ENCODE measurements at regions not wholly inside any gene's neighbourhood (a gene's known extent, or its start where the extent isn't known, plus 50 kb on each side); places are given as distances from the start of the nearest gene placed in this dataset.

DNA sequence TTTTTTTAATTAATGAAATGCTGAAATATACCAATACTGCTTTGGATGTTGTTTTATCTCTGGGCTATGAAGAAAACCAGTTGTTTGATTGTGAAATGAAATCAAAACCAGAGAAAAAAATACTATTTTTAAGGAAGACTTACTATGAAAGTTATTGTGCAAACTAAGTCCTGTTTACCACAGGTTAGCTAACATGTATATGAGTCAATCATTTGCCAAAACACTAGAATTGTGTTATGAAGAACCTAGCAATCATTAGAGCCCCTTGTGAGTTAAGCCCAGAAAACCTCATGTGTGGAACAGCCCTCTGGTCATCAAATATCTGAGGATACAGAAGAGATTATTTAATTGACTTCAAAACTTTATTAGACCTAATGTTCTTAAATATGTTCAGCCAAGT is 83.7 kb downstream of the FAT3 start:
- TF ChIP-seq, protein P1, sequence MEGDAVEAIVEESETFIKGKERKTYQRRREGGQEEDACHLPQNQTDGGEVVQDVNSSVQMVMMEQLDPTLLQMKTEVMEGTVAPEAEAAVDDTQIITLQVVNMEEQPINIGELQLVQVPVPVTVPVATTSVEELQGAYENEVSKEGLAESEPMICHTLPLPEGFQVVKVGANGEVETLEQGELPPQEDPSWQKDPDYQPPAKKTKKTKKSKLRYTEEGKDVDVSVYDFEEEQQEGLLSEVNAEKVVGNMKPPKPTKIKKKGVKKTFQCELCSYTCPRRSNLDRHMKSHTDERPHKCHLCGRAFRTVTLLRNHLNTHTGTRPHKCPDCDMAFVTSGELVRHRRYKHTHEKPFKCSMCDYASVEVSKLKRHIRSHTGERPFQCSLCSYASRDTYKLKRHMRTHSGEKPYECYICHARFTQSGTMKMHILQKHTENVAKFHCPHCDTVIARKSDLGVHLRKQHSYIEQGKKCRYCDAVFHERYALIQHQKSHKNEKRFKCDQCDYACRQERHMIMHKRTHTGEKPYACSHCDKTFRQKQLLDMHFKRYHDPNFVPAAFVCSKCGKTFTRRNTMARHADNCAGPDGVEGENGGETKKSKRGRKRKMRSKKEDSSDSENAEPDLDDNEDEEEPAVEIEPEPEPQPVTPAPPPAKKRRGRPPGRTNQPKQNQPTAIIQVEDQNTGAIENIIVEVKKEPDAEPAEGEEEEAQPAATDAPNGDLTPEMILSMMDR (IDR thresholded peaks at IDR 0.05), result no peak
- no peak for TF ChIP-seq POLR2A (IDR thresholded peaks at IDR 0.05)

All from esophagus squamous epithelium (tissue), 4 donors.